Keratinocyte (primary cell): ENCODE measurements at regions not wholly inside any gene's neighbourhood (a gene's known extent, or its start where the extent isn't known, plus 50 kb on each side); places are given as distances from the start of the nearest gene placed in this dataset.

ENCODE experiments used
- EZH2 ChIP-seq: IDR thresholded peaks from one replicate; pipeline ENCODE4 v1.6.1; 2012; ENCODE audit warnings: inconsistent platforms, mild to moderate bottlenecking, low read length, moderate library complexity
- TF ChIP-seq, protein P1 (sequence below), 3 experiments: IDR thresholded peaks in 1 of 3; conservative IDR thresholded peaks in 1 of 3; optimal IDR thresholded peaks in 1 of 3; 2 replicates in 2 of 3; 3 replicates in 1 of 3; pipeline versions ENCODE3 to v1.5.1; 2011; ENCODE audit warnings: low read length in 3 of 3, mild to moderate bottlenecking in 3 of 3, moderate library complexity in 2 of 3, control low read depth in 1 of 3, inconsistent platforms in 1 of 3; ENCODE audit not compliant: insufficient read depth in 2 of 3; ENCODE audit errors: extremely low read depth in 1 of 3

DNA sequence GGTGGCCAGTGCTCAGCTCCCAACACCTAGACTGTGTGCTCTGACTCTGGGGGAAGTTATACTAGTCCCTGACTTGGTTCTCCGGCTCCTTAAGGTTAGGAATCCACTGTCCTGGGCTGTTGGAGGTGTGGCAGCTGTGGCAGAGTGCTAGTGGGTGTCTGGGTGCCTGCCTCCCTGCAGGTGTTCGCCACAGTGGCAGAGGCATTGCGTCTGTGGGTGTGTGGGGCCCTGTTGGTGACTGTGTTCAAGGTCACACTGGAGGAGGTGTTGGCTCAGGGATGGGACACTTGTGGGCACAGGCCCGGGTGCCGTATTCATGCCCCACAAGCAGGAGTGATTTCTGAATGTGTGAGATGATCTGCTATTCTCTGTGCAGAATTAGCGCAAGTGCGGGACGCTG lies 467.4 kb downstream of the TMEM121 start:
- TF ChIP-seq EZH2 = no peak
- TF ChIP-seq, protein P1, sequence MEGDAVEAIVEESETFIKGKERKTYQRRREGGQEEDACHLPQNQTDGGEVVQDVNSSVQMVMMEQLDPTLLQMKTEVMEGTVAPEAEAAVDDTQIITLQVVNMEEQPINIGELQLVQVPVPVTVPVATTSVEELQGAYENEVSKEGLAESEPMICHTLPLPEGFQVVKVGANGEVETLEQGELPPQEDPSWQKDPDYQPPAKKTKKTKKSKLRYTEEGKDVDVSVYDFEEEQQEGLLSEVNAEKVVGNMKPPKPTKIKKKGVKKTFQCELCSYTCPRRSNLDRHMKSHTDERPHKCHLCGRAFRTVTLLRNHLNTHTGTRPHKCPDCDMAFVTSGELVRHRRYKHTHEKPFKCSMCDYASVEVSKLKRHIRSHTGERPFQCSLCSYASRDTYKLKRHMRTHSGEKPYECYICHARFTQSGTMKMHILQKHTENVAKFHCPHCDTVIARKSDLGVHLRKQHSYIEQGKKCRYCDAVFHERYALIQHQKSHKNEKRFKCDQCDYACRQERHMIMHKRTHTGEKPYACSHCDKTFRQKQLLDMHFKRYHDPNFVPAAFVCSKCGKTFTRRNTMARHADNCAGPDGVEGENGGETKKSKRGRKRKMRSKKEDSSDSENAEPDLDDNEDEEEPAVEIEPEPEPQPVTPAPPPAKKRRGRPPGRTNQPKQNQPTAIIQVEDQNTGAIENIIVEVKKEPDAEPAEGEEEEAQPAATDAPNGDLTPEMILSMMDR (optimal IDR thresholded peaks at IDR 0.05 in 1 of 3, IDR thresholded peaks at IDR 0.05 in 1 of 3, conservative IDR thresholded peaks at IDR 0.05 in 1 of 3; ENCODE audit: extremely low read depth in 1 of 3, insufficient read depth in 2 of 3, low read length in 3 of 3) = no peak
